OCI-LY3 (cell line): ENCODE measurements at regions not wholly inside any gene's neighbourhood (a gene's known extent, or its start where the extent isn't known, plus 50 kb on each side); places are given as distances from the start of the nearest gene placed in this dataset.

Experiments
- EZH2phosphoT487 ChIP-seq: fragments of 200-600 bp; shearing (Covaris generic); IDR thresholded peaks from 2 replicates; pipeline ENCODE4 v1.6.1; 2018; ENCODE audit warnings: antibody characterized with exemption, mixed run types, low read depth
- TF ChIP-seq, protein P1 (sequence below): fragments of 200-600, 300-600 bp; sonication (generic); IDR thresholded peaks from 2 replicates; pipeline ENCODE4 v1.5.1; 2014; ENCODE audit warnings: antibody characterized with exemption, low read length, low read depth

DNA sequence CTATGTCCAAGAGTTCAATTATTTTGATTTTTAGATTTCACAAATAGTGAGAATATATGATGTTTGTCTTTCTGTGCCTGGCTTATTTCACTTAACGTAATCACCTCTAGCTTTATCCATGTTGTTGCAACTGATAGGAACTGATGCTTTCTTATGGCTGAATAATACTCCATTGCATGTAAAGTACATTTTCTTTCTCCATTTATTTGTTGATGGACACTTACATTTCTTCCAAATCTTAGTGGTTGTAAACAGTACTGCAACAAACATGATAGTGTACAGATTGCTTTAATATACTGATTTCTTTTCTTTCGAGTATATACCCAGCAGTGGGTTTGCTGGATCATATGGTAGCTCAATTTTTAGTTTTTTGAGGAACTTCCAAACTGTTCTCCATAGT, 600.6 kb upstream of the SEMA6D start:
- TF ChIP-seq, protein P1, sequence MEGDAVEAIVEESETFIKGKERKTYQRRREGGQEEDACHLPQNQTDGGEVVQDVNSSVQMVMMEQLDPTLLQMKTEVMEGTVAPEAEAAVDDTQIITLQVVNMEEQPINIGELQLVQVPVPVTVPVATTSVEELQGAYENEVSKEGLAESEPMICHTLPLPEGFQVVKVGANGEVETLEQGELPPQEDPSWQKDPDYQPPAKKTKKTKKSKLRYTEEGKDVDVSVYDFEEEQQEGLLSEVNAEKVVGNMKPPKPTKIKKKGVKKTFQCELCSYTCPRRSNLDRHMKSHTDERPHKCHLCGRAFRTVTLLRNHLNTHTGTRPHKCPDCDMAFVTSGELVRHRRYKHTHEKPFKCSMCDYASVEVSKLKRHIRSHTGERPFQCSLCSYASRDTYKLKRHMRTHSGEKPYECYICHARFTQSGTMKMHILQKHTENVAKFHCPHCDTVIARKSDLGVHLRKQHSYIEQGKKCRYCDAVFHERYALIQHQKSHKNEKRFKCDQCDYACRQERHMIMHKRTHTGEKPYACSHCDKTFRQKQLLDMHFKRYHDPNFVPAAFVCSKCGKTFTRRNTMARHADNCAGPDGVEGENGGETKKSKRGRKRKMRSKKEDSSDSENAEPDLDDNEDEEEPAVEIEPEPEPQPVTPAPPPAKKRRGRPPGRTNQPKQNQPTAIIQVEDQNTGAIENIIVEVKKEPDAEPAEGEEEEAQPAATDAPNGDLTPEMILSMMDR = no peak
- no peak for TF ChIP-seq EZH2phosphoT487
